CD4-positive, alpha-beta T cell (primary cell): ENCODE measurements at regions not wholly inside any gene's neighbourhood (a gene's known extent, or its start where the extent isn't known, plus 50 kb on each side); places are given as distances from the start of the nearest gene placed in this dataset.

Experiments used
- ATAC-seq: fragments of 200-7000 bp; cut with Tn5 transposase; one replicate; pipeline ENCODE4 v1.10.0; 2022; ENCODE audit warnings: mild to moderate bottlenecking; ENCODE audit not compliant: poor library complexity
- CTCF ChIA-PET: fragments of 350-600 bp; sonication (Branson Sonifier 250); formaldehyde crosslinking; loops from one replicate; lab custom pipeline; 2021; ENCODE audit warnings: antibody characterized with exemption, inconsistent platforms; lab: Charles Lee
- POLR2A ChIA-PET: fragments of 350-600 bp; sonication (Branson Sonifier 250); formaldehyde crosslinking; loops from one replicate; lab custom pipeline; 2021; ENCODE audit warnings: antibody characterized with exemption, inconsistent platforms; lab: Charles Lee
- DNase-seq, 14 experiments: peaks; one replicate each; pipeline ENCODE4 v3.0.0-alpha.2; 2013 to 2020; ENCODE audit warnings: mixed read lengths in 2 of 14
- H3K27ac ChIP-seq, 2 donors: one replicate each; pipeline versions ENCODE4 v1.5.1 to v1.7.0; 2013; ENCODE audit warnings: low read length in 2 of 2, low read depth in 1 of 2, mild to moderate bottlenecking in 1 of 2
- H3K27me3 ChIP-seq, 2 experiments: 1 replicate in 1 of 2; 2 replicates in 1 of 2; pipeline versions ENCODE4 v1.6.1 to v1.7.0; 2013; ENCODE audit warnings: low read length in 2 of 2, control low read depth in 1 of 2, mild to moderate bottlenecking in 1 of 2, moderate library complexity in 1 of 2; ENCODE audit not compliant: insufficient read depth in 2 of 2, control insufficient read depth in 1 of 2
- H3K36me3 ChIP-seq: one replicate; pipeline ENCODE4 v1.6.1; 2013; ENCODE audit warnings: low read length, control low read depth; ENCODE audit not compliant: insufficient read depth
- H3K4me1 ChIP-seq: one replicate; pipeline ENCODE4 v1.6.1; 2013; ENCODE audit warnings: low read length, control low read depth; ENCODE audit not compliant: insufficient read depth
- H3K4me3 ChIP-seq: one replicate; pipeline ENCODE4 v1.5.1; 2013; ENCODE audit warnings: mild to moderate bottlenecking, low read length, moderate library complexity
- H3K9me3 ChIP-seq, 2 experiments: 1 replicate in 1 of 2; 2 replicates in 1 of 2; pipeline versions ENCODE4 v1.6.1 to v1.7.0; 2013; ENCODE audit warnings: low read length in 2 of 2, mild to moderate bottlenecking in 2 of 2, control low read depth in 1 of 2, moderate library complexity in 1 of 2; ENCODE audit not compliant: control insufficient read depth in 1 of 2, insufficient read depth in 1 of 2
- H3K27ac Mint-ChIP-seq: one replicate; pipeline ENCODE4 v1.8.0; 2020; ENCODE audit warnings: mixed read lengths
- H3K27me3 Mint-ChIP-seq: one replicate; pipeline ENCODE4 v1.8.0; 2021; ENCODE audit warnings: mixed read lengths
- H3K36me3 Mint-ChIP-seq: one replicate; pipeline ENCODE4 v1.8.0; 2021; ENCODE audit warnings: low read depth, mixed read lengths
- H3K4me1 Mint-ChIP-seq: one replicate; pipeline ENCODE4 v1.8.0; 2021; ENCODE audit warnings: low read depth, mixed read lengths
- H3K4me3 Mint-ChIP-seq: one replicate; pipeline ENCODE4 v1.8.0; 2020; ENCODE audit warnings: mild to moderate bottlenecking, mixed read lengths
- H3K9me3 Mint-ChIP-seq: one replicate; pipeline ENCODE4 v1.8.0; 2020; ENCODE audit warnings: mixed read lengths
- CTCF ChIP-seq: fragments of 200-600 bp; IDR thresholded peaks from one replicate; pipeline ENCODE4 v1.8.0; 2022; ENCODE audit warnings: antibody characterized with exemption, mild to moderate bottlenecking
- intact Hi-C, 2 experiments: fragments of 100-400 bp; cut with DNase I in 1 of 2; cut with micrococcal nuclease in 1 of 2; formaldehyde crosslinking; loops; one replicate each; pipeline versions ENCODE4 v1.15.1 to v1.9.0; 2023 to 2025; cut with DNase I, micrococcal nuclease

DNA sequence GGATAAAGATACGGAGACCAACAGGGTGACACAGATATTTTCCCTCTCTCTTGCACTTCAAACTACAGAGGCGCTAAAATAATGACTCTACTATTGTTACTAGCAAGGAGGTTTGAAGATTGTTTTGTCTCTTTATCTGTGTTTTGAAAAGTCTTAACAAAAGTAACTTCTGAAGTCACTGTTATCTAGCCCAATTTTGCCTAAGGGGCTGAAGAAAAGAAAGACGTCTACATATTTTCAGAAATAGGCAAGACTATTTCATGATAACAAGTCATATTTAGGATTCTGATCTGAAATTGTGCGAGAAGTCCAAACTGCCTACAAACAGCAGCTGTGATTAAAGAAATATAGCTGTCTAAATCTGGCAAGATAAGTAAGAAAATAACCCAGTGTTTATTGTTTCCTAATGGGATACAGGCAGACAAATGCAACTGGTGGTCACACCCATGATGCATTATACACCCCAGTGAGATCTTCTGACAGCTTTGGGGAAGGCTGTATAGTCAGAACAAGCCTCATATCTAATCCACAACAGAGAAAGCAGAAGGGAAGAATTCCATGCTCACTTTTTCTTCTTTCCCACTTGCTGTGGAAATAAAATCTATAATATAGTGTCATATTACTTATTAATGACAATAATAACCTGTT lies 226.9 kb upstream of the ARID2 start:
- H3K27me3 Mint-ChIP-seq: no peaks in the 10 kb centered on the region
- no peak for TF ChIP-seq CTCF
- intact Hi-C loops: no loop called here
- Histone ChIP-seq H3K4me1 (no peaks in the 10 kb centered on the region), H3K4me3 (no peak overlapping the region), H3K27ac (no peak overlapping the region), H3K36me3 (no peaks in the 10 kb centered on the region), H3K9me3 (no peaks in the 10 kb centered on the region), H3K27me3 (no peaks in the 10 kb centered on the region)
- H3K9me3 Mint-ChIP-seq: no peaks in the 10 kb centered on the region
- DNase-seq (no peak), ATAC-seq (no peak)
- ChIA-PET CTCF (no interaction called here), POLR2A (no interaction called here)
- H3K4me3 Mint-ChIP-seq: no peak overlapping the region
- no peaks in the 10 kb centered on the region for H3K36me3 Mint-ChIP-seq
- no peak overlapping the region for H3K27ac Mint-ChIP-seq
- H3K4me1 Mint-ChIP-seq: no peaks in the 10 kb centered on the region

DNA sequence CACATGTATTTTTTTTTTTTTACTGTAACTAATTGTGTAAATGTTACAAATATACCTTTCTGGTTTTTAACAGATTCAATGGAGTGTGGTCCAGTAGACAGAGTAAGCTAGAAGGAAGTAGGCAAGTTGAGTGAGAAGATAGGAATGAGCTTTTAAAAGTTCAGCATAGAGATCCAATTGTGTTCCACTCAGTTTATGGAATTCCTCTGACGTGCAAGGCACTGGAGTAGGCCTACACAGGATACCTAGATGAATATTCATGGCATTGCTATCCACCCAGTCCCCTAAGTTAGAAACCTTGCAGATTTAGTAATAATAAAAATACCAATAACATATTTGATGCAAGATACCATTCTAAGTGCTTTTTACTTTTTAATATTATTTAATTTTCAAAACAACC lies 225.6 kb upstream of the ARID2 start:
- POLR2A ChIA-PET: no interaction called here
- Mint-ChIP-seq H3K4me3 (no peak overlapping the region), H3K4me1 (no peaks in the 10 kb centered on the region), H3K27me3 (no peaks in the 10 kb centered on the region), H3K9me3 (no peaks in the 10 kb centered on the region), H3K36me3 (no peaks in the 10 kb centered on the region), H3K27ac (no peak overlapping the region)
- H3K4me3 ChIP-seq: no peak overlapping the region
- no peak for ATAC-seq
- H3K4me1 ChIP-seq: no peaks in the 10 kb centered on the region
- CTCF ChIA-PET: no interaction called here
- DNase-seq: no peak
- H3K27ac ChIP-seq: no peak overlapping the region
- intact Hi-C loops: no loop called here
- no peak for TF ChIP-seq CTCF
- H3K36me3 ChIP-seq: no peaks in the 10 kb centered on the region
- H3K27me3 ChIP-seq: no peaks in the 10 kb centered on the region
- no peaks in the 10 kb centered on the region for H3K9me3 ChIP-seq

DNA sequence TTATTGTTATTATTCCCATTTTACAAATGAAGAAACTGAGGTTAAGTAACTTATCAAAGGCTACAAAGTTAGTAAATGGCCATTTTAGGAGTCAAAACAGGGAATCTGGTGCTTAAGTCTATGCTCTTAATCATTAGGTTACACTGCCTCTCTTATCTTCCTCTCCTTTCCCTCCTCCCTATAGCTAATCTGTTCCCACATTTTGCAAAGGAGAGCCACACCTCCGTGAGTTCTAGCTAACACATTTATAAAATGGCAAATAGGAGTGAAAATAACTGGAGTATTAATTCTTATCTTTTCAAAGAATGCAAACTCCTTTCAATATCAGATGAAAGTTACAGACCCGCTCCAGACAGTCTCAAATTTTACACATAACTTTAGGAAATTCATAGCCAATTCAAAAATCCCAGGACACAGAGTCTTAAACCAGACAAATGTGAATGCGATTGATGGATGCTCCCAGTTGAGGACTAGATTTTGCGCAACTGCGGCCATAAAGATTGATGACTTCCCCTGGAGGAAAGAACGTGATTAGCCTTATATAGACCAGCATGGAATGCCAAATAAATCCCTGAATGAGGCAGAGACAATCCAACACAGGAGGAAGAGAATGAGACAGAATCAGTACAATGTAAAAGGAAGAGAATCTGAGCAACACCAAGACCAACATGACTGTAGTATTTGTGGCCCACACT lies 225.0 kb upstream of the ARID2 start:
- Histone ChIP-seq H3K4me3 (no peak overlapping the region), H3K4me1 (peaks cover 2% of the 10 kb centered on the region), H3K36me3 (no peaks in the 10 kb centered on the region), H3K9me3 (no peaks in the 10 kb centered on the region), H3K27ac (no peak overlapping the region), H3K27me3 (no peaks in the 10 kb centered on the region)
- intact Hi-C loops: no loop called here
- H3K27ac Mint-ChIP-seq: no peak overlapping the region
- ChIA-PET POLR2A (no interaction called here), CTCF (no interaction called here)
- no peak for TF ChIP-seq CTCF
- no peaks in the 10 kb centered on the region for H3K9me3 Mint-ChIP-seq
- H3K4me3 Mint-ChIP-seq: no peak overlapping the region
- DNase-seq (no peak), ATAC-seq (no peak)
- no peaks in the 10 kb centered on the region for H3K4me1 Mint-ChIP-seq
- H3K27me3 Mint-ChIP-seq: no peaks in the 10 kb centered on the region
- no peaks in the 10 kb centered on the region for H3K36me3 Mint-ChIP-seq
